Testis (tissue), 2 donors: ENCODE measurements at regions not wholly inside any gene's neighbourhood (a gene's known extent, or its start where the extent isn't known, plus 50 kb on each side); places are given as distances from the start of the nearest gene placed in this dataset.

Experiments used
- POLR2A ChIP-seq: fragments of 450-650 bp; IDR thresholded peaks from one replicate; pipeline ENCODE4 v1.6.1; 2017; ENCODE audit warnings: antibody characterized with exemption, mild to moderate bottlenecking, moderate library complexity
- TF ChIP-seq, protein P1 (sequence below), 3 experiments: fragments of 450-650 bp in 2 of 3; fragments of 200-600 bp in 1 of 3; sonication (generic) in 1 of 3; IDR thresholded peaks; one replicate each; pipeline ENCODE4 v1.5.1; 2016 to 2019; ENCODE audit warnings: antibody characterized with exemption in 3 of 3, mild to moderate bottlenecking in 2 of 3, moderate library complexity in 1 of 3

DNA sequence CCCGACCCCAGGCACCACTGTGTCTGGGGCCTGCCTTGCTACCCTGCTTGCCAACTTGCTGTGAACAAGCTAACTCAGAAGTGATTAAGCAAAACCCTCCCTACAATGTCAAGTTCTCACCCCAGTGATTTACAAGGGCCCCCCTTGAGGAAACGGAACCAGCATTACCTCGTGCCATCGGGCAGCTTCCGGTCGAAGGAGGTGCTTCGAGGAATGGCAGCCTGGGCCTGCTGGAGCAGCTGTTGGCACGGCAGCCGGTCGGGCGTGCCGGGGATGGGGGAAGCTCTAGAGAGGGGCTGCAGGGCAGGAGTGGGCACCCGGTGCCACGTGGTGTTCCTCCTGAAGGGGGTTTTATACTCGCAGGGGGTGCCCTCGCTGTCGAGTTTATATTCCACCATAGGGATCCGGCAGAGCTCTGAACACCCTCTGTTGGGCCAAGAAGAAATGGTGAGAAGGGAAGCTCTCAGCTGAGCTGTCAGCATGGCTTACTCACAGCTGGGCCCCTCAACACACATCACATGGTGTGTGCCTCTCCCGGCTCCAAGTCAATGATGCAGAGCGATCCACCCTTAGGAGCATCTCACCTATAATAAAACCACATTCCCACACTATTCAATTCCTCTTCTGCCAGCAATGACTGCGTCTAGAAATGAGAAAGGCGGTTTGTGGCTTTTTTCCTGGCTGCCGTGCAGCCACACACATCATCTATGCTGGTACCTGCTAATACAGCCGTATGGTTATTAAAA, 184.4 kb downstream of the SIPA1L2 start:
- TF ChIP-seq POLR2A, result no peak
- TF ChIP-seq, protein P1, sequence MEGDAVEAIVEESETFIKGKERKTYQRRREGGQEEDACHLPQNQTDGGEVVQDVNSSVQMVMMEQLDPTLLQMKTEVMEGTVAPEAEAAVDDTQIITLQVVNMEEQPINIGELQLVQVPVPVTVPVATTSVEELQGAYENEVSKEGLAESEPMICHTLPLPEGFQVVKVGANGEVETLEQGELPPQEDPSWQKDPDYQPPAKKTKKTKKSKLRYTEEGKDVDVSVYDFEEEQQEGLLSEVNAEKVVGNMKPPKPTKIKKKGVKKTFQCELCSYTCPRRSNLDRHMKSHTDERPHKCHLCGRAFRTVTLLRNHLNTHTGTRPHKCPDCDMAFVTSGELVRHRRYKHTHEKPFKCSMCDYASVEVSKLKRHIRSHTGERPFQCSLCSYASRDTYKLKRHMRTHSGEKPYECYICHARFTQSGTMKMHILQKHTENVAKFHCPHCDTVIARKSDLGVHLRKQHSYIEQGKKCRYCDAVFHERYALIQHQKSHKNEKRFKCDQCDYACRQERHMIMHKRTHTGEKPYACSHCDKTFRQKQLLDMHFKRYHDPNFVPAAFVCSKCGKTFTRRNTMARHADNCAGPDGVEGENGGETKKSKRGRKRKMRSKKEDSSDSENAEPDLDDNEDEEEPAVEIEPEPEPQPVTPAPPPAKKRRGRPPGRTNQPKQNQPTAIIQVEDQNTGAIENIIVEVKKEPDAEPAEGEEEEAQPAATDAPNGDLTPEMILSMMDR (IDR thresholded peaks at IDR 0.05), result no peak
